H9 (cell line): ENCODE measurements at regions not wholly inside any gene's neighbourhood (a gene's known extent, or its start where the extent isn't known, plus 50 kb on each side); places are given as distances from the start of the nearest gene placed in this dataset.

Experiments
- DNase-seq: peaks from one replicate; pipeline ENCODE4 v3.0.0-alpha.2; 2017
- H2AFZ ChIP-seq: one replicate; pipeline ENCODE4 v1.6.1; 2013; ENCODE audit warnings: mild to moderate bottlenecking, low read length, control low read depth, moderate library complexity
- H2AK5ac ChIP-seq: 2 replicates; pipeline ENCODE4 v1.6.1; 2013; ENCODE audit warnings: low read length, control low read depth, mixed read lengths; ENCODE audit not compliant: insufficient read length
- H2BK120ac ChIP-seq: one replicate; pipeline ENCODE4 v1.6.1; 2013; ENCODE audit warnings: low read depth, mild to moderate bottlenecking, low read length, control low read depth, inconsistent platforms; ENCODE audit not compliant: poor library complexity, severe bottlenecking
- H2BK12ac ChIP-seq: 2 replicates; pipeline ENCODE4 v1.6.1; 2013; ENCODE audit warnings: low read length, control low read depth, mixed read lengths, low read depth; ENCODE audit not compliant: insufficient read length
- H2BK15ac ChIP-seq: 2 replicates; pipeline ENCODE4 v1.6.1; 2013; ENCODE audit warnings: low read depth, low read length, control low read depth
- H2BK20ac ChIP-seq: one replicate; pipeline ENCODE4 v1.6.1; 2013; ENCODE audit warnings: low read depth, mild to moderate bottlenecking, low read length, control low read depth, inconsistent platforms; ENCODE audit not compliant: poor library complexity, severe bottlenecking
- H2BK5ac ChIP-seq: 2 replicates; pipeline ENCODE4 v1.6.1; 2013; ENCODE audit warnings: low read length, control low read depth, mixed read lengths; ENCODE audit not compliant: insufficient read length
- H3K14ac ChIP-seq: 2 replicates; pipeline ENCODE4 v1.6.1; 2013; ENCODE audit warnings: low read length, control low read depth; ENCODE audit not compliant: insufficient read depth
- H3K18ac ChIP-seq: 2 replicates; pipeline ENCODE4 v1.6.1; 2013; ENCODE audit warnings: low read depth, mild to moderate bottlenecking, mixed read lengths, low read length, control low read depth; ENCODE audit not compliant: insufficient read length
- H3K23ac ChIP-seq: 2 replicates; pipeline ENCODE4 v1.6.1; 2013; ENCODE audit warnings: low read length, control low read depth, mixed read lengths, low read depth; ENCODE audit not compliant: insufficient read length
- H3K23me2 ChIP-seq: 2 replicates; pipeline ENCODE4 v1.6.1; 2013; ENCODE audit warnings: low read depth, mild to moderate bottlenecking, mixed read lengths, low read length, control low read depth; ENCODE audit not compliant: insufficient read length, poor library complexity, severe bottlenecking
- H3K27ac ChIP-seq: 2 replicates; pipeline ENCODE4 v1.5.1; 2013; ENCODE audit warnings: low read length, control low read depth, mixed read lengths, low read depth; ENCODE audit not compliant: insufficient read length
- H3K27me3 ChIP-seq: 2 replicates; pipeline ENCODE4 v1.6.1; 2013; ENCODE audit warnings: low read length, control low read depth, inconsistent platforms; ENCODE audit not compliant: insufficient read depth
- H3K4ac ChIP-seq: 2 replicates; pipeline ENCODE4 v1.6.1; 2013; ENCODE audit warnings: low read depth, mild to moderate bottlenecking, control low read depth, inconsistent platforms, low read length, moderate library complexity
- H3K4me1 ChIP-seq: 2 replicates; pipeline ENCODE4 v1.6.1; 2013; ENCODE audit warnings: low read length, control low read depth, inconsistent platforms; ENCODE audit not compliant: insufficient read depth
- H3K4me2 ChIP-seq: 2 replicates; pipeline ENCODE4 v1.6.1; 2013; ENCODE audit warnings: low read length, control low read depth, mixed read lengths; ENCODE audit not compliant: insufficient read length, insufficient read depth
- H3K56ac ChIP-seq: 2 replicates; pipeline ENCODE4 v1.6.1; 2013; ENCODE audit warnings: low read depth, mild to moderate bottlenecking, mixed read lengths, low read length, control low read depth; ENCODE audit not compliant: insufficient read length
- H3K79me1 ChIP-seq: 2 replicates; pipeline ENCODE4 v1.6.1; 2013; ENCODE audit warnings: low read depth, mild to moderate bottlenecking, moderate library complexity, low read length, control low read depth, inconsistent platforms; ENCODE audit not compliant: insufficient read depth, poor library complexity, severe bottlenecking
- H3K79me2 ChIP-seq: 2 replicates; pipeline ENCODE4 v1.6.1; 2013; ENCODE audit warnings: low read length, control low read depth, inconsistent platforms; ENCODE audit not compliant: insufficient read depth
- H3K9ac ChIP-seq: 2 replicates; pipeline ENCODE4 v1.6.1; 2013; ENCODE audit warnings: low read length, control low read depth, mixed read lengths; ENCODE audit not compliant: insufficient read length; ENCODE audit errors: extremely low read depth
- H3K9me3 ChIP-seq: one replicate; pipeline ENCODE4 v1.6.1; 2013; ENCODE audit warnings: low read depth, low read length, inconsistent platforms; ENCODE audit not compliant: control insufficient read depth
- H3T11ph ChIP-seq: one replicate; pipeline ENCODE4 v1.6.1; 2013; ENCODE audit warnings: mild to moderate bottlenecking, low read length, control low read depth, inconsistent platforms
- H4K20me1 ChIP-seq: one replicate; pipeline ENCODE4 v1.6.1; 2013; ENCODE audit not compliant: control insufficient read depth, insufficient read length, insufficient read depth
- H4K5ac ChIP-seq: 2 replicates; pipeline ENCODE4 v1.6.1; 2013; ENCODE audit warnings: low read depth, mild to moderate bottlenecking, mixed read lengths, low read length, control low read depth; ENCODE audit not compliant: insufficient read length
- H4K8ac ChIP-seq: replicated peaks from 2 replicates; pipeline ENCODE4 v1.6.1; 2013; ENCODE audit warnings: low read length, control low read depth, mixed read lengths, low read depth; ENCODE audit not compliant: insufficient read length
- H4K91ac ChIP-seq: 2 replicates; pipeline ENCODE4 v1.6.1; 2013; ENCODE audit warnings: low read depth, mild to moderate bottlenecking, moderate library complexity, mixed read lengths, low read length, control low read depth; ENCODE audit not compliant: insufficient read length
- H3K27ac Mint-ChIP-seq, 3 experiments: 2 replicates in 2 of 3; 3 replicates in 1 of 3; pipeline ENCODE4 v1.8.0; 2020 to 2021; ENCODE audit warnings: mixed read lengths in 3 of 3, mild to moderate bottlenecking in 1 of 3, moderate library complexity in 1 of 3
- H3K27me3 Mint-ChIP-seq: 2 replicates; pipeline ENCODE4 v1.8.0; 2021; ENCODE audit warnings: low read depth, mild to moderate bottlenecking, moderate library complexity, mixed read lengths
- H3K36me3 Mint-ChIP-seq, 3 experiments: 2 replicates in 2 of 3; 3 replicates in 1 of 3; pipeline ENCODE4 v1.8.0; 2020 to 2021; ENCODE audit warnings: low read depth in 3 of 3, mixed read lengths in 3 of 3; ENCODE audit not compliant: insufficient read depth in 1 of 3
- H3K4me1 Mint-ChIP-seq, 2 experiments: 2 replicates each; pipeline ENCODE4 v1.8.0; 2020; ENCODE audit warnings: mixed read lengths in 2 of 2
- H3K4me3 Mint-ChIP-seq, 2 experiments: 2 replicates in 1 of 2; 3 replicates in 1 of 2; pipeline ENCODE4 v1.8.0; 2020 to 2021; ENCODE audit warnings: mild to moderate bottlenecking in 2 of 2, mixed read lengths in 2 of 2, moderate library complexity in 1 of 2
- H3K9me3 Mint-ChIP-seq, 2 experiments: 2 replicates in 1 of 2; 3 replicates in 1 of 2; pipeline ENCODE4 v1.8.0; 2020; ENCODE audit warnings: mild to moderate bottlenecking in 2 of 2, mixed read lengths in 2 of 2, moderate library complexity in 1 of 2
- CTCF ChIP-seq: fragments of 200-600 bp; sonication (generic); conservative IDR thresholded peaks from 3 replicates; pipeline ENCODE4 v1.8.0; 2021; ENCODE audit warnings: antibody characterized with exemption, mild to moderate bottlenecking
- WGBS: extraction: QIAGEN DNeasy Blood & Tissue Kit; methylation state at CpG from one replicate; pipeline ENCODE4 v1.1.7; 2013; ENCODE audit warnings: missing lambda C conversion rate, low lambda C conversion rate, mixed read lengths; ENCODE audit not compliant: insufficient read length; ENCODE audit errors: extremely low coverage; 5-methylcytosine and 5-hydroxymethylcytosine counted together

- Histone ChIP-seq H2AK5ac (no peak overlapping the region), H2BK20ac (no peak overlapping the region), H3K56ac (no peak overlapping the region), H3K27me3 (no peaks in the 10 kb centered on the region), H3K4me2 (no peak overlapping the region), H3T11ph (no peak overlapping the region), H3K9ac (no peak overlapping the region), H3K23me2 (no peaks in the 10 kb centered on the region), H2BK5ac (no peak overlapping the region), H4K5ac (no peak overlapping the region), H3K4ac (no peak overlapping the region), H4K20me1 (no peaks in the 10 kb centered on the region), H3K18ac (no peak overlapping the region), H3K27ac (no peak overlapping the region), H4K8ac (no peak overlapping the region), H3K9me3 (no peaks in the 10 kb centered on the region), H2AFZ (no peak overlapping the region), H2BK15ac (no peak overlapping the region), H4K91ac (no peak overlapping the region), H3K23ac (no peak overlapping the region), H3K79me1 (no peaks in the 10 kb centered on the region), H3K79me2 (no peaks in the 10 kb centered on the region), H2BK120ac (no peak overlapping the region), H2BK12ac (no peak overlapping the region), H3K4me1 (no peaks in the 10 kb centered on the region), H3K14ac (no peak overlapping the region)
- TF ChIP-seq CTCF = peak; percentile 77
- Mint-ChIP-seq H3K36me3 (no peaks in the 10 kb centered on the region), H3K9me3 (no peaks in the 10 kb centered on the region), H3K27ac (no peak overlapping the region), H3K27me3 (no peaks in the 10 kb centered on the region), H3K4me1 (no peaks in the 10 kb centered on the region), H3K4me3 (no peak overlapping the region)
- DNase-seq = peak; percentile 65
- WGBS = no CpG with 5 or more reads among the region's 8 CpGs
These were observed 263.6 kb downstream of the DUSP10 start for GRCh38 chr1:221478050-221478949.
